HEK293 (cell line): ENCODE measurements at regions not wholly inside any gene's neighbourhood (a gene's known extent, or its start where the extent isn't known, plus 50 kb on each side); places are given as distances from the start of the nearest gene placed in this dataset.
"Not testable (repeated sequence)": the region's sequence is repeated elsewhere in the genome, so short reads cannot be mapped to it uniquely, and the experiment has no call there.

Experiments used
- CTCF ChIA-PET: fragments of 350-600 bp; formaldehyde crosslinking; extraction: SDS; loops from one replicate; lab custom pipeline; 2021; ENCODE audit warnings: antibody characterized with exemption; lab: Yijun Ruan, JAX
- POLR2A ChIA-PET: fragments of 300-600 bp; formaldehyde crosslinking; extraction: SDS; loops from one replicate; lab custom pipeline; 2020; ENCODE audit warnings: antibody characterized with exemption, inconsistent platforms; lab: Yijun Ruan, JAX
- H3K27ac ChIP-seq: fragments of 200-500 bp; sonication (Bioruptor generic); 2 replicates; pipeline ENCODE4 v1.5.1; 2014; ENCODE audit warnings: low read depth, low read length, control low read depth, inconsistent platforms; ENCODE audit errors: extremely low read depth
- H3K36me3 ChIP-seq, 2 experiments: fragments of 200-500 bp in 1 of 2; sonication (Bioruptor generic) in 1 of 2; 1 replicate in 1 of 2; 2 replicates in 1 of 2; pipeline ENCODE4 v1.5.1; 2014 to 2017; ENCODE audit warnings: inconsistent platforms in 2 of 2, low read length in 2 of 2; ENCODE audit not compliant: control insufficient read depth in 2 of 2, insufficient read depth in 1 of 2
- H3K4me1 ChIP-seq: fragments of 200-500 bp; sonication (Bioruptor generic); 2 replicates; pipeline ENCODE4 v1.5.1; 2014; ENCODE audit warnings: mild to moderate bottlenecking, low read length, inconsistent platforms; ENCODE audit not compliant: control insufficient read depth, insufficient read depth
- H3K4me3 ChIP-seq: 2 replicates; pipeline ENCODE4 v1.5.1; 2011; ENCODE audit warnings: low read depth, mild to moderate bottlenecking, control low read depth, low read length, moderate library complexity
- H3K9me3 ChIP-seq: fragments of 200-500 bp; sonication (Bioruptor generic); 2 replicates; pipeline ENCODE4 v1.5.1; 2014; ENCODE audit warnings: low read depth, low read length, inconsistent platforms; ENCODE audit not compliant: control insufficient read depth, insufficient read depth
- KLF16 ChIP-seq: fragments of 450-650 bp; formaldehyde crosslinking; IDR thresholded peaks from 2 replicates; pipeline ENCODE4 v1.5.1; 2017; ENCODE audit warnings: missing biosample characterization, missing genetic modification characterization
- KLF17 ChIP-seq: fragments of 450-650 bp; formaldehyde crosslinking; IDR thresholded peaks from 2 replicates; pipeline ENCODE4 v1.5.1; 2016; ENCODE audit warnings: missing biosample characterization, missing genetic modification characterization
- MEIS1 ChIP-seq: sonication (generic); formaldehyde crosslinking; IDR thresholded peaks from 2 replicates; pipeline ENCODE4 v1.8.1; 2022; ENCODE audit warnings: missing genetic modification reagents, mild to moderate bottlenecking, borderline replicate concordance
- REPIN1 ChIP-seq: fragments of 450-650 bp; formaldehyde crosslinking; IDR thresholded peaks from 2 replicates; pipeline ENCODE4 v1.5.1; 2017; ENCODE audit warnings: missing biosample characterization, missing genetic modification characterization, low read depth
- ZFP37 ChIP-seq: fragments of 450-650 bp; formaldehyde crosslinking; IDR thresholded peaks from 2 replicates; pipeline ENCODE4 v1.5.1; 2016; ENCODE audit warnings: missing biosample characterization, missing genetic modification characterization
- ZNF133 ChIP-seq: fragments of 450-650 bp; formaldehyde crosslinking; IDR thresholded peaks from 2 replicates; pipeline ENCODE4 v1.5.1; 2016; ENCODE audit warnings: missing biosample characterization, missing genetic modification characterization
- ZNF18 ChIP-seq: fragments of 450-650 bp; formaldehyde crosslinking; IDR thresholded peaks from 2 replicates; pipeline ENCODE4 v1.5.1; 2016; ENCODE audit warnings: missing biosample characterization, missing genetic modification characterization
- ZNF211 ChIP-seq: fragments of 450-650 bp; formaldehyde crosslinking; IDR thresholded peaks from 2 replicates; pipeline ENCODE4 v1.5.1; 2016; ENCODE audit warnings: low read depth, missing biosample characterization, missing genetic modification characterization
- ZNF302 ChIP-seq: fragments of 450-650 bp; formaldehyde crosslinking; IDR thresholded peaks from 2 replicates; pipeline ENCODE4 v1.5.1; 2016; ENCODE audit warnings: missing biosample characterization, missing genetic modification characterization, low read depth
- ZNF350 ChIP-seq: fragments of 450-650 bp; formaldehyde crosslinking; IDR thresholded peaks from 2 replicates; pipeline ENCODE4 v1.5.0; 2017; ENCODE audit warnings: missing biosample characterization, mild to moderate bottlenecking, missing genetic modification characterization
- ZNF544 ChIP-seq: fragments of 450-650 bp; formaldehyde crosslinking; IDR thresholded peaks from 2 replicates; pipeline ENCODE4 v1.5.0; 2017; ENCODE audit warnings: missing biosample characterization, missing genetic modification characterization
- ZNF623 ChIP-seq: fragments of 450-650 bp; formaldehyde crosslinking; IDR thresholded peaks from 2 replicates; pipeline ENCODE4 v1.5.1; 2016; ENCODE audit warnings: missing biosample characterization, missing genetic modification characterization
- ZNF629 ChIP-seq: fragments of 450-650 bp; formaldehyde crosslinking; IDR thresholded peaks from 2 replicates; pipeline ENCODE4 v1.5.1; 2017; ENCODE audit warnings: missing biosample characterization, missing genetic modification characterization
- ZSCAN4 ChIP-seq: fragments of 450-650 bp; formaldehyde crosslinking; IDR thresholded peaks from 2 replicates; pipeline ENCODE4 v1.5.1; 2017; ENCODE audit warnings: missing biosample characterization, missing genetic modification characterization
- TF ChIP-seq, protein P1 (sequence below): fragments of 450-650 bp; formaldehyde crosslinking; IDR thresholded peaks from 2 replicates; pipeline ENCODE4 v1.5.1; 2016; ENCODE audit warnings: missing biosample characterization, missing genetic modification characterization
- TF ChIP-seq, protein P2 (sequence below): fragments of 450-650 bp; formaldehyde crosslinking; IDR thresholded peaks from 2 replicates; pipeline ENCODE4 v1.5.1; 2016; ENCODE audit warnings: missing biosample characterization, missing genetic modification characterization

DNA sequence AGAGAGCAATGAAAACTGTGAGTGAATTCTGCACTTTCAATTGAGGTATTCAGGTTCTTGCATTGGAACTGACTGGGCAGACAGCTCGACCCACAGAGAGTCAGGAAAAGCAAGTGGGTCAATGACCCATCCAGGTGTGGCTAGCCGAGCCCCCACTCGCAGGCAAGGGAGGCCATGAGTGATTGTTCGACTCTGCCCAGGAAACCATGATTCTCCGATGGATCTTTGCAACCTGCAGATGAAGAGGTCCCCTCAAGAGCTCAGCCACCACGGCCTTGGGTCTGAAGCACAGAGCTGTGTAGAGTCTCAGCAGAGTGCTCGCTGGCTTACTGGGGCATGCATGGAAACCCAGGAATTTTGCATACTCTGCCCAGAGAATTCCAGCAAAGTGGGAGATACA is 4215.4 kb upstream of the OR11H1 start:
- H3K27ac ChIP-seq, H3K4me3 ChIP-seq, H3K9me3 ChIP-seq, H3K4me1 ChIP-seq, POLR2A ChIA-PET, CTCF ChIA-PET, H3K36me3 ChIP-seq: not testable (repeated sequence)

GRCh38 chr22:11313040-11313759 is 4214.8 kb upstream of the OR11H1 start:
- H3K9me3 ChIP-seq, CTCF ChIA-PET, POLR2A ChIA-PET: not testable (repeated sequence)

GRCh38 chr22:11318633-11319032 is 4209.4 kb upstream of the OR11H1 start:
- H3K4me3 ChIP-seq, H3K27ac ChIP-seq, H3K4me1 ChIP-seq, H3K36me3 ChIP-seq, H3K9me3 ChIP-seq, POLR2A ChIA-PET, CTCF ChIA-PET: not testable (repeated sequence)

More at GRCh38 chr22:11313040-11313759, 4214.8 kb upstream of the OR11H1 start:
- H3K4me1 ChIP-seq, H3K27ac ChIP-seq, H3K36me3 ChIP-seq, H3K4me3 ChIP-seq: not testable (repeated sequence)

DNA sequence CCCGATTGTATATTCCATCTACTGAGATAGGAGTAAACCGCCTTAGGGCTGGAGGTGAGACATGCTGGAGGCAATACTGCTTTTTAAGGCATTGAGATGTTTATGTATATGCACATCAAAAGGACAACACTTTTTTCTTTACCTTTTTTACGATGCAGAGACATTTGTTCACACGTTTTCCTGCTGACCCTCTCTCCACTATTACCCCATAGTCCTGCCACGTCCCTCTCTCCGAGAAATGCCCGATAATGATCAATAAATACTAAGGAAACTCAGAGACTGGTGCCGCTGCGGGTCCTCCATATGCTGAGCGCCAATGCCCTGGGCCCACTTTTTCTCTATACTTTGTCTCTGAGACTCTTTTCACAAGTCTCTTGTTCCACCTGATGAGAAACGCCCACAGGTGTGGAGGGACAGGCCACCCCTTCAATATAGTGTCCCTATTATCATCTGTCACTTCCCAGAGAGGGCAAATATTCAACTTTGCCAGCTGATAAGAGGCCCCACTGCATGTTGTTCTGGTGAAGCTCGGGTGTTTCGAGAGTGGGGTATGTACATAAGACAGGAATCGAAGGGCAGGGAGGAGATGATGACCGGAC is 4203.5 kb upstream of the OR11H1 start:
- H3K9me3 ChIP-seq, H3K27ac ChIP-seq, H3K4me1 ChIP-seq, CTCF ChIA-PET, H3K36me3 ChIP-seq, POLR2A ChIA-PET, H3K4me3 ChIP-seq: not testable (repeated sequence)

GRCh38 chr22:11325767-11326166 is 4202.2 kb upstream of the OR11H1 start:
- Histone ChIP-seq H3K27ac (no peak overlapping the region), H3K36me3 (no peaks in the 10 kb centered on the region), H3K4me1 (no peaks in the 10 kb centered on the region), H3K4me3 (no peak overlapping the region), H3K9me3 (no peaks in the 10 kb centered on the region)
- ChIA-PET POLR2A (no interaction called here), CTCF (no interaction called here)
- TF ChIP-seq, protein P1, sequence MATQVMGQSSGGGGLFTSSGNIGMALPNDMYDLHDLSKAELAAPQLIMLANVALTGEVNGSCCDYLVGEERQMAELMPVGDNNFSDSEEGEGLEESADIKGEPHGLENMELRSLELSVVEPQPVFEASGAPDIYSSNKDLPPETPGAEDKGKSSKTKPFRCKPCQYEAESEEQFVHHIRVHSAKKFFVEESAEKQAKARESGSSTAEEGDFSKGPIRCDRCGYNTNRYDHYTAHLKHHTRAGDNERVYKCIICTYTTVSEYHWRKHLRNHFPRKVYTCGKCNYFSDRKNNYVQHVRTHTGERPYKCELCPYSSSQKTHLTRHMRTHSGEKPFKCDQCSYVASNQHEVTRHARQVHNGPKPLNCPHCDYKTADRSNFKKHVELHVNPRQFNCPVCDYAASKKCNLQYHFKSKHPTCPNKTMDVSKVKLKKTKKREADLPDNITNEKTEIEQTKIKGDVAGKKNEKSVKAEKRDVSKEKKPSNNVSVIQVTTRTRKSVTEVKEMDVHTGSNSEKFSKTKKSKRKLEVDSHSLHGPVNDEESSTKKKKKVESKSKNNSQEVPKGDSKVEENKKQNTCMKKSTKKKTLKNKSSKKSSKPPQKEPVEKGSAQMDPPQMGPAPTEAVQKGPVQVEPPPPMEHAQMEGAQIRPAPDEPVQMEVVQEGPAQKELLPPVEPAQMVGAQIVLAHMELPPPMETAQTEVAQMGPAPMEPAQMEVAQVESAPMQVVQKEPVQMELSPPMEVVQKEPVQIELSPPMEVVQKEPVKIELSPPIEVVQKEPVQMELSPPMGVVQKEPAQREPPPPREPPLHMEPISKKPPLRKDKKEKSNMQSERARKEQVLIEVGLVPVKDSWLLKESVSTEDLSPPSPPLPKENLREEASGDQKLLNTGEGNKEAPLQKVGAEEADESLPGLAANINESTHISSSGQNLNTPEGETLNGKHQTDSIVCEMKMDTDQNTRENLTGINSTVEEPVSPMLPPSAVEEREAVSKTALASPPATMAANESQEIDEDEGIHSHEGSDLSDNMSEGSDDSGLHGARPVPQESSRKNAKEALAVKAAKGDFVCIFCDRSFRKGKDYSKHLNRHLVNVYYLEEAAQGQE (tag by site-specific recombination) = no peak
- TF ChIP-seq ZSCAN4 (tag by site-specific recombination) (no peak), ZNF133 (tag by site-specific recombination) (no peak), ZNF211 (no peak), ZNF302 (tag by site-specific recombination) (no peak), KLF17 (tag by site-specific recombination) (no peak), ZFP37 (tag by site-specific recombination) (no peak), KLF16 (tag by site-specific recombination) (no peak), ZNF18 (tag by site-specific recombination) (no peak), ZNF544 (tag by site-specific recombination) (no peak), MEIS1 (CRISPR knock-in tag) (no peak), ZNF629 (tag by site-specific recombination) (no peak), REPIN1 (tag by site-specific recombination) (no peak), ZNF623 (tag by site-specific recombination) (no peak), ZNF350 (tag by site-specific recombination) (no peak)
- TF ChIP-seq, protein P2, sequence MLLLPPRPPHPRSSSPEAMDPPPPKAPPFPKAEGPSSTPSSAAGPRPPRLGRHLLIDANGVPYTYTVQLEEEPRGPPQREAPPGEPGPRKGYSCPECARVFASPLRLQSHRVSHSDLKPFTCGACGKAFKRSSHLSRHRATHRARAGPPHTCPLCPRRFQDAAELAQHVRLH = no peak
